COLO829 (cell line): ENCODE measurements at regions not wholly inside any gene's neighbourhood (a gene's known extent, or its start where the extent isn't known, plus 50 kb on each side); places are given as distances from the start of the nearest gene placed in this dataset.

Source experiments
- DNase-seq: peaks from one replicate; pipeline ENCODE4 v3.0.0; 2012; ENCODE audit warnings: low spot score

GRCh38 chr1:87785386-87785785, 456.7 kb downstream of the LMO4 start:
- no peak for DNase-seq

- no peak for DNase-seq
These were observed 457.5 kb downstream of the LMO4 start for GRCh38 chr1:87786229-87786628.

- DNase-seq = no peak
These were observed 458.3 kb downstream of the LMO4 start for GRCh38 chr1:87786861-87787545.

GRCh38 chr1:87787551-87787950, 458.9 kb downstream of the LMO4 start:
- DNase-seq = no peak

- no peak for DNase-seq
These were observed 462.1 kb downstream of the LMO4 start for GRCh38 chr1:87790756-87791155.

- DNase-seq = no peak
These were observed 463.5 kb downstream of the LMO4 start for GRCh38 chr1:87791931-87792740.

GRCh38 chr1:87794788-87795614, 466.3 kb downstream of the LMO4 start:
- peak; percentile 54 for DNase-seq

GRCh38 chr1:87795615-87796337, 467.1 kb downstream of the LMO4 start:
- no peak for DNase-seq

- DNase-seq = no peak
These were observed 467.8 kb downstream of the LMO4 start for GRCh38 chr1:87796471-87796901.

GRCh38 chr1:87799451-87799850, 470.8 kb downstream of the LMO4 start:
- DNase-seq = no peak

- no peak for DNase-seq
These were observed 471.3 kb downstream of the LMO4 start for GRCh38 chr1:87800006-87800405.

- DNase-seq = no peak
These were observed 474.7 kb downstream of the LMO4 start for GRCh38 chr1:87803375-87803774.

GRCh38 chr1:87804128-87804527, 475.4 kb downstream of the LMO4 start:
- DNase-seq = no peak

GRCh38 chr1:87805666-87806378, 477.1 kb downstream of the LMO4 start:
- no peak for DNase-seq

GRCh38 chr1:87806379-87807094, 477.9 kb downstream of the LMO4 start:
- no peak for DNase-seq

- no peak for DNase-seq
These were observed 481.5 kb downstream of the LMO4 start for GRCh38 chr1:87810166-87810565.

GRCh38 chr1:87812871-87813577, 484.3 kb downstream of the LMO4 start:
- no peak for DNase-seq

- DNase-seq = no peak
These were observed 485.9 kb downstream of the LMO4 start for GRCh38 chr1:87814573-87814972.

- no peak for DNase-seq
These were observed 488.0 kb downstream of the LMO4 start for GRCh38 chr1:87816646-87817045.
